Neural cell (in vitro differentiated cells): ENCODE measurements at regions not wholly inside any gene's neighbourhood (a gene's known extent, or its start where the extent isn't known, plus 50 kb on each side); places are given as distances from the start of the nearest gene placed in this dataset.

ENCODE experiments used
- H2AFZ ChIP-seq: fragments of 200-600, 300-800 bp; sonication (generic), shearing (Covaris generic); 2 replicates; pipeline ENCODE4 v1.6.0; 2014; ENCODE audit warnings: low read depth, mild to moderate bottlenecking, antibody characterized with exemption, low read length, moderate library complexity
- H3F3A ChIP-seq: fragments of 200-600 bp; shearing (Covaris generic); 2 replicates; pipeline ENCODE4 v1.6.1; 2016; ENCODE audit warnings: mild to moderate bottlenecking, moderate library complexity, mixed read lengths, antibody characterized with exemption, low read length; ENCODE audit not compliant: insufficient read depth, poor library complexity, severe bottlenecking
- H3K27ac ChIP-seq: fragments of 200-600, 300-800 bp; sonication (generic), shearing (Covaris generic); 2 replicates; pipeline ENCODE4 v1.5.1; 2014; ENCODE audit warnings: mild to moderate bottlenecking, low read length, moderate library complexity
- H3K27me3 ChIP-seq: fragments of 300-800, 200-600 bp; sonication (generic), shearing (Covaris generic); 2 replicates; pipeline ENCODE4 v1.6.0; 2014; ENCODE audit warnings: mild to moderate bottlenecking, low read depth, low read length, moderate library complexity; ENCODE audit not compliant: insufficient read depth
- H3K36me3 ChIP-seq: fragments of 300-800, 200-600 bp; sonication (generic), shearing (Covaris generic); 2 replicates; pipeline ENCODE4 v1.5.1; 2014; ENCODE audit warnings: mild to moderate bottlenecking, antibody characterized with exemption, low read length, moderate library complexity; ENCODE audit not compliant: insufficient read depth
- H3K4me2 ChIP-seq: fragments of 300-800, 200-600 bp; sonication (generic), shearing (Covaris generic); 2 replicates; pipeline ENCODE4 v1.6.0; 2014; ENCODE audit warnings: mild to moderate bottlenecking, low read length
- H3K4me3 ChIP-seq: fragments of 300-800, 200-600 bp; sonication (generic), shearing (Covaris generic); 2 replicates; pipeline ENCODE4 v1.5.1; 2014; ENCODE audit warnings: mild to moderate bottlenecking, low read length, moderate library complexity
- H3K79me2 ChIP-seq: fragments of 200-600 bp; shearing (Covaris generic); replicated peaks from 2 replicates; pipeline ENCODE4 v1.6.0; 2014; ENCODE audit warnings: mild to moderate bottlenecking, low read length, moderate library complexity; ENCODE audit not compliant: insufficient read depth
- H3K9ac ChIP-seq: fragments of 300-800, 200-600 bp; sonication (generic), shearing (Covaris generic); 2 replicates; pipeline ENCODE4 v1.6.1; 2016; ENCODE audit warnings: mild to moderate bottlenecking, low read length, mixed read lengths
- H3K9me2 ChIP-seq: fragments of 200-600 bp; shearing (Covaris generic); 2 replicates; pipeline ENCODE4 v1.6.1; 2016; ENCODE audit warnings: mild to moderate bottlenecking, low read length, mixed read lengths; ENCODE audit not compliant: insufficient read depth
- H3K9me3 ChIP-seq: fragments of 200-600, 300-800 bp; sonication (generic), shearing (Covaris generic); 2 replicates; pipeline ENCODE4 v1.6.1; 2016; ENCODE audit warnings: mild to moderate bottlenecking, mixed run types, low read length, moderate library complexity, mixed read lengths
- H4K20me1 ChIP-seq: fragments of 200-600 bp; shearing (Covaris generic); 2 replicates; pipeline ENCODE4 v1.6.1; 2016; ENCODE audit warnings: mild to moderate bottlenecking, mixed run types; ENCODE audit not compliant: insufficient read depth
- CTCF ChIP-seq: fragments of 450-650 bp; IDR thresholded peaks from 2 replicates; pipeline ENCODE4 v1.5.1; 2014; ENCODE audit warnings: antibody characterized with exemption, mild to moderate bottlenecking, moderate library complexity; ENCODE audit not compliant: poor library complexity, severe bottlenecking
- EP300 ChIP-seq: fragments of 450-650 bp; conservative IDR thresholded peaks from 2 replicates; pipeline ENCODE4 v1.6.1; 2014; ENCODE audit warnings: antibody characterized with exemption, mild to moderate bottlenecking, moderate library complexity; ENCODE audit not compliant: poor library complexity, severe bottlenecking
- EZH2 ChIP-seq: fragments of 200-600, 300-800 bp; shearing (Covaris generic), sonication (generic); IDR thresholded peaks from 2 replicates; pipeline ENCODE4 v1.6.1; 2014; ENCODE audit warnings: antibody characterized with exemption, low read length, borderline replicate concordance, mild to moderate bottlenecking; ENCODE audit not compliant: insufficient read depth, poor library complexity, severe bottlenecking
- MXI1 ChIP-seq: fragments of 450-650 bp; conservative IDR thresholded peaks from 2 replicates; pipeline ENCODE4 v1.6.1; 2014; ENCODE audit warnings: antibody characterized with exemption, mild to moderate bottlenecking; ENCODE audit not compliant: poor library complexity, severe bottlenecking
- POLR2AphosphoS5 ChIP-seq: IDR thresholded peaks from 2 replicates; pipeline ENCODE4 v1.6.1; 2012
- RAD21 ChIP-seq: fragments of 450-650 bp; conservative IDR thresholded peaks from 2 replicates; pipeline ENCODE4 v1.6.1; 2014; ENCODE audit warnings: antibody characterized with exemption, mild to moderate bottlenecking, moderate library complexity
- REST ChIP-seq: IDR thresholded peaks from 2 replicates; pipeline ENCODE4 v1.6.1; 2012; ENCODE audit warnings: borderline replicate concordance
- SMC3 ChIP-seq: fragments of 450-650 bp; conservative IDR thresholded peaks from 2 replicates; pipeline ENCODE4 v1.6.1; 2014; ENCODE audit warnings: antibody characterized with exemption, mild to moderate bottlenecking, moderate library complexity; ENCODE audit not compliant: poor library complexity
- TAF1 ChIP-seq: IDR thresholded peaks from 2 replicates; pipeline ENCODE4 v1.6.1; 2012; ENCODE audit warnings: low read depth

GRCh38 chr13:106159295-106160195, 375.9 kb downstream of the EFNB2 start:
- no peak overlapping the region for H3K27ac ChIP-seq
- no peaks in the 10 kb centered on the region for H4K20me1 ChIP-seq
- H3K79me2 ChIP-seq: no peaks in the 10 kb centered on the region
- no peaks in the 10 kb centered on the region for H3K36me3 ChIP-seq
- no peaks in the 10 kb centered on the region for H3K9me2 ChIP-seq
- no peaks in the 10 kb centered on the region for H3K9me3 ChIP-seq
- H3F3A ChIP-seq: no peaks in the 10 kb centered on the region
- H3K4me2 ChIP-seq: no peak overlapping the region
- no peak overlapping the region for H3K4me3 ChIP-seq
- TF ChIP-seq SMC3 (no peak), POLR2AphosphoS5 (no peak), TAF1 (no peak), CTCF (no peak), EP300 (no peak), RAD21 (no peak), MXI1 (no peak), EZH2 (no peak), REST (no peak)
- no peak overlapping the region for H3K9ac ChIP-seq
- H3K27me3 ChIP-seq: no peaks in the 10 kb centered on the region
- no peak overlapping the region for H2AFZ ChIP-seq

- Histone ChIP-seq H3K27ac (no peak overlapping the region), H3K9ac (no peak overlapping the region), H3K79me2 (no peaks in the 10 kb centered on the region), H3K9me3 (no peaks in the 10 kb centered on the region), H2AFZ (no peak overlapping the region), H3K36me3 (no peaks in the 10 kb centered on the region), H3F3A (no peaks in the 10 kb centered on the region), H3K27me3 (no peaks in the 10 kb centered on the region), H3K4me2 (no peak overlapping the region), H4K20me1 (no peaks in the 10 kb centered on the region), H3K9me2 (no peaks in the 10 kb centered on the region), H3K4me3 (no peak overlapping the region)
- no peak for TF ChIP-seq POLR2AphosphoS5
These were observed 379.0 kb downstream of the EFNB2 start for GRCh38 chr13:106156468-106156867.
